ENCODE measurements at regions not wholly inside any gene's neighbourhood (a gene's known extent, or its start where the extent isn't known, plus 50 kb on each side); places are given as distances from the start of the nearest gene placed in this dataset.

GRCh38 chr2:59180621-59181020 is 939.5 kb upstream of the FANCL start:
- CTCF ChIA-PET = no interaction called here
- no peak overlapping the region for H3K27ac Mint-ChIP-seq

GRCh38 chr2:59180111-59180510 is 939.0 kb upstream of the FANCL start:
- CTCF ChIA-PET = no interaction called here

More at GRCh38 chr2:59180621-59181020, 939.5 kb upstream of the FANCL start:
- no peak overlapping the region for H3K4me3 ChIP-seq (ENCODE audit: low read length)
- no peak overlapping the region for H3K27ac ChIP-seq (ENCODE audit: low read depth in 1 of 2, low read length in 2 of 2)
- ATAC-seq (ENCODE audit: poor library complexity) (no peak), DNase-seq (no peak)
- H3K9me3 ChIP-seq (ENCODE audit: control insufficient read depth in 1 of 2, insufficient read depth in 1 of 2, low read length in 2 of 2) = no peaks in the 10 kb centered on the region
- Mint-ChIP-seq H3K9me3 (no peaks in the 10 kb centered on the region), H3K36me3 (ENCODE audit: low read depth) (no peaks in the 10 kb centered on the region), H3K4me3 (no peak overlapping the region), H3K27me3 (no peaks in the 10 kb centered on the region), H3K4me1 (ENCODE audit: low read depth) (no peaks in the 10 kb centered on the region)
- H3K36me3 ChIP-seq (ENCODE audit: insufficient read depth, low read length) = no peaks in the 10 kb centered on the region
- intact Hi-C loops (cut with DNase I, micrococcal nuclease) = no loop called here
- no peaks in the 10 kb centered on the region for H3K27me3 ChIP-seq (ENCODE audit: control insufficient read depth in 1 of 2, insufficient read depth in 2 of 2, low read length in 2 of 2)
- TF ChIP-seq CTCF (IDR thresholded peaks at IDR 0.05) = no peak
- no peaks in the 10 kb centered on the region for H3K4me1 ChIP-seq (ENCODE audit: insufficient read depth, low read length)
- POLR2A ChIA-PET = no interaction called here

GRCh38 chr2:59177748-59178147 is 936.6 kb upstream of the FANCL start:
- H3K4me1 ChIP-seq (ENCODE audit: insufficient read depth, low read length) = no peaks in the 10 kb centered on the region
- ATAC-seq (ENCODE audit: poor library complexity) = no peak
- Mint-ChIP-seq H3K9me3 (no peaks in the 10 kb centered on the region), H3K36me3 (ENCODE audit: low read depth) (no peaks in the 10 kb centered on the region), H3K4me3 (no peak overlapping the region), H3K4me1 (ENCODE audit: low read depth) (no peaks in the 10 kb centered on the region), H3K27me3 (no peaks in the 10 kb centered on the region), H3K27ac (no peak overlapping the region)
- intact Hi-C loops (cut with DNase I, micrococcal nuclease) = no loop called here
- CTCF ChIA-PET = no interaction called here
- no peak for DNase-seq
- H3K27ac ChIP-seq (ENCODE audit: low read depth in 1 of 2, low read length in 2 of 2) = no peak overlapping the region
- no peaks in the 10 kb centered on the region for H3K27me3 ChIP-seq (ENCODE audit: control insufficient read depth in 1 of 2, insufficient read depth in 2 of 2, low read length in 2 of 2)
- peaks cover 0 to 9% of the 10 kb centered on the region in 2 experiments for H3K9me3 ChIP-seq (ENCODE audit: control insufficient read depth in 1 of 2, insufficient read depth in 1 of 2, low read length in 2 of 2)
- no peaks in the 10 kb centered on the region for H3K36me3 ChIP-seq (ENCODE audit: insufficient read depth, low read length)
- no peak overlapping the region for H3K4me3 ChIP-seq (ENCODE audit: low read length)
- TF ChIP-seq CTCF (IDR thresholded peaks at IDR 0.05) = no peak
- POLR2A ChIA-PET = no interaction called here

More at GRCh38 chr2:59180111-59180510, 939.0 kb upstream of the FANCL start:
- POLR2A ChIA-PET = no interaction called here
- intact Hi-C loops (cut with DNase I, micrococcal nuclease) = no loop called here
- Histone ChIP-seq H3K36me3 (ENCODE audit: insufficient read depth, low read length) (no peaks in the 10 kb centered on the region), H3K27me3 (ENCODE audit: control insufficient read depth in 1 of 2, insufficient read depth in 2 of 2, low read length in 2 of 2) (no peaks in the 10 kb centered on the region), H3K4me3 (ENCODE audit: low read length) (no peak overlapping the region), H3K4me1 (ENCODE audit: insufficient read depth, low read length) (no peaks in the 10 kb centered on the region), H3K27ac (ENCODE audit: low read depth in 1 of 2, low read length in 2 of 2) (no peak overlapping the region), H3K9me3 (ENCODE audit: control insufficient read depth in 1 of 2, insufficient read depth in 1 of 2, low read length in 2 of 2) (no peaks in the 10 kb centered on the region)
- DNase-seq (no peak), ATAC-seq (ENCODE audit: poor library complexity) (no peak)
- Mint-ChIP-seq H3K4me3 (no peak overlapping the region), H3K27me3 (no peaks in the 10 kb centered on the region), H3K36me3 (ENCODE audit: low read depth) (no peaks in the 10 kb centered on the region), H3K27ac (no peak overlapping the region), H3K4me1 (ENCODE audit: low read depth) (no peaks in the 10 kb centered on the region), H3K9me3 (no peaks in the 10 kb centered on the region)
- TF ChIP-seq CTCF (IDR thresholded peaks at IDR 0.05) = no peak

All from CD4-positive, alpha-beta T cell (primary cell).